HS-27A (cell line): ENCODE measurements at regions not wholly inside any gene's neighbourhood (a gene's known extent, or its start where the extent isn't known, plus 50 kb on each side); places are given as distances from the start of the nearest gene placed in this dataset.
A peak's percentile ranks its signal among the peaks of the same experiment; 100 is the strongest.
"Not testable (repeated sequence)": the region's sequence is repeated elsewhere in the genome, so short reads cannot be mapped to it uniquely, and the experiment has no call there.

ENCODE experiments used
- DNase-seq: peaks from one replicate; pipeline ENCODE4 v3.0.0-alpha.2; 2012; ENCODE audit warnings: low read depth, missing footprints

- DNase-seq: no peak
Observed at GRCh38 chr10:58066979-58067378, 200.7 kb downstream of the IPMK start.

GRCh38 chr10:58066126-58066525 lies 201.6 kb downstream of the IPMK start:
- no peak for DNase-seq

- DNase-seq: no peak
Observed at GRCh38 chr10:58065529-58065815, 202.2 kb downstream of the IPMK start.

- DNase-seq: peak; percentile 24
Observed at GRCh38 chr10:58064714-58065528, 202.8 kb downstream of the IPMK start.

GRCh38 chr10:58063861-58064480 lies 203.7 kb downstream of the IPMK start:
- DNase-seq: no peak

- not testable (repeated sequence) for DNase-seq
Observed at GRCh38 chr10:58058683-58059082, 209.0 kb downstream of the IPMK start.

GRCh38 chr10:58054881-58055280 lies 212.8 kb downstream of the IPMK start:
- DNase-seq: no peak

- DNase-seq: no peak
Observed at GRCh38 chr10:58052772-58053171, 214.9 kb downstream of the IPMK start.

GRCh38 chr10:58050575-58050974 lies 217.1 kb downstream of the IPMK start:
- DNase-seq: no peak

- no peak for DNase-seq
Observed at GRCh38 chr10:58048936-58049335, 218.8 kb downstream of the IPMK start.

GRCh38 chr10:58044072-58044471 lies 223.6 kb downstream of the IPMK start:
- DNase-seq: no peak

- DNase-seq: no peak
Observed at GRCh38 chr10:58041901-58042300, 225.8 kb downstream of the IPMK start.

- no peak for DNase-seq
Observed at GRCh38 chr10:58030208-58030607, 237.5 kb downstream of the IPMK start.

GRCh38 chr10:58028597-58029366 lies 238.9 kb downstream of the IPMK start:
- peak; percentile 54 for DNase-seq

GRCh38 chr10:58027426-58027825 lies 240.3 kb downstream of the IPMK start:
- DNase-seq: no peak

- DNase-seq: no peak
Observed at GRCh38 chr10:58026036-58026435, 241.7 kb downstream of the IPMK start.

- peak; percentile 60 for DNase-seq
Observed at GRCh38 chr10:58023341-58024073, 244.2 kb downstream of the IPMK start.

GRCh38 chr10:58019863-58020537 lies 247.7 kb downstream of the IPMK start:
- no peak for DNase-seq

GRCh38 chr10:58017719-58018367 lies 249.9 kb downstream of the IPMK start:
- no peak for DNase-seq

- DNase-seq: no peak
Observed at GRCh38 chr10:58016614-58017013, 251.1 kb downstream of the IPMK start.

- DNase-seq: no peak
Observed at GRCh38 chr10:58014436-58014835, 253.3 kb downstream of the IPMK start.
